Right renal pelvis (tissue), 4 donors: ENCODE measurements at regions not wholly inside any gene's neighbourhood (a gene's known extent, or its start where the extent isn't known, plus 50 kb on each side); places are given as distances from the start of the nearest gene placed in this dataset.

Source experiments
- DNase-seq, 4 donors: peaks; one replicate each; pipeline ENCODE4 v3.0.0-alpha.2; 2013; ENCODE audit warnings: low read depth in 4 of 4, low spot score in 3 of 4, missing footprints in 1 of 4

- DNase-seq, result no peak
Observed at GRCh38 chr9:1639166-1639565, 376.0 kb upstream of the SMARCA2 start.

GRCh38 chr9:1647776-1648175, 367.4 kb upstream of the SMARCA2 start:
- no peak for DNase-seq

- DNase-seq, result no peak
Observed at GRCh38 chr9:1653282-1653681, 361.9 kb upstream of the SMARCA2 start.

GRCh38 chr9:1658661-1659362, 356.3 kb upstream of the SMARCA2 start:
- DNase-seq, result no peak

GRCh38 chr9:1659363-1659690, 355.8 kb upstream of the SMARCA2 start:
- no peak for DNase-seq

GRCh38 chr9:1668441-1668840, 346.7 kb upstream of the SMARCA2 start:
- DNase-seq, result no peak

GRCh38 chr9:1673300-1673699, 341.8 kb upstream of the SMARCA2 start:
- no peak for DNase-seq

- no peak for DNase-seq
Observed at GRCh38 chr9:1676771-1677170, 338.4 kb upstream of the SMARCA2 start.

- no peak for DNase-seq
Observed at GRCh38 chr9:1683951-1684350, 331.2 kb upstream of the SMARCA2 start.

- DNase-seq, result no peak
Observed at GRCh38 chr9:1698991-1699390, 316.2 kb upstream of the SMARCA2 start.

GRCh38 chr9:1701113-1701512, 314.0 kb upstream of the SMARCA2 start:
- no peak for DNase-seq

GRCh38 chr9:1702701-1703100, 312.4 kb upstream of the SMARCA2 start:
- DNase-seq, result no peak

- DNase-seq, result peak in 2 of 4 donors; percentile 8 to 33
Observed at GRCh38 chr9:1707291-1707690, 307.9 kb upstream of the SMARCA2 start.

- no peak for DNase-seq
Observed at GRCh38 chr9:1708219-1708618, 306.9 kb upstream of the SMARCA2 start.

GRCh38 chr9:1709347-1709746, 305.8 kb upstream of the SMARCA2 start:
- no peak for DNase-seq

- no peak for DNase-seq
Observed at GRCh38 chr9:1712861-1713450, 302.2 kb upstream of the SMARCA2 start.

GRCh38 chr9:1713841-1714240, 301.3 kb upstream of the SMARCA2 start:
- DNase-seq, result no peak

GRCh38 chr9:1717882-1718281, 297.3 kb upstream of the SMARCA2 start:
- no peak for DNase-seq

GRCh38 chr9:1718836-1719235, 296.3 kb upstream of the SMARCA2 start:
- DNase-seq, result no peak

GRCh38 chr9:1721196-1721595, 294.0 kb upstream of the SMARCA2 start:
- no peak for DNase-seq

- DNase-seq, result no peak
Observed at GRCh38 chr9:1722404-1722803, 292.7 kb upstream of the SMARCA2 start.

- no peak for DNase-seq
Observed at GRCh38 chr9:1723522-1724015, 291.6 kb upstream of the SMARCA2 start.
